HG03378 (cell line): ENCODE measurements at regions not wholly inside any gene's neighbourhood (a gene's known extent, or its start where the extent isn't known, plus 50 kb on each side); places are given as distances from the start of the nearest gene placed in this dataset.

ENCODE experiments used
- ATAC-seq: cut with Tn5 transposase; IDR thresholded peaks from one replicate; pipeline ENCODE4 v1.9.1; 2021; ENCODE audit warnings: mild to moderate bottlenecking, moderate library complexity; ENCODE audit not compliant: unreplicated experiment

DNA sequence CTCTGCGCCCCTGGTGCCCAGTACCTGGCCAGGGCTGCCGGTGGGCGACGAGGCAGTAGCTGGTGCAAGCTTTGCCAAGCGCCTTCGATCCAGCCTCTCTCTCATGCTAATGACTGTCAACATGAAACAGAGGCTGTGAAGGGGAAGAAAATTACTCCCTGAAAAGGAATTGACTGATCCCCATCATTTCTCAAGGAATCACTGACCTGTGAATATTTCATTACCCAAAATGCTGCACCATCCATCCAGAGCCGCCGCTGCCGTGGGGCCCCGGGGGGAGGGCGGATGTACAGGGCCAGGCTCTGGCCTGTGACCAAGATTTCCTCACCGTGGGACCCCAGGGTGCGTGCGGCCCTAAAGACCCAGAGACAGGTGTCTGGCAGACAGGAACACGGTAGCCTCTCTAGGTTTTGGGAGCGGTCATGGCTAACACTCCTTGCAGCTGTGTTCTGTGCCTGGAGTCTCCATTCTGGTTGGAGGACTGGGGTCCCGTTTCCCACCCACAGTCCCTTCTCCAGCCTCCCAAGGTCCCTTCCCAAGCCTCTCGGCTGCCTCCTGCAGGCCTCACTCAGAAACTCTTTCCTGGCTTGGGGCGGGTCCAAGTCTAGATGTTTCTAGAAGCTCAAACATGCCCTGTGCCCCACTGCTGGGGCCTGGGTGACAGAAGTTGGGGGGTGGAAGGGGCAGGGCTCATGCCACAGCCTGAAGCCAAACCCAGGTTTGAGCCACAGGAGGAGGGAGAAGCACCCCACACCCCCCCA, 73.3 kb downstream of the ENGASE start:
- no peak for ATAC-seq

DNA sequence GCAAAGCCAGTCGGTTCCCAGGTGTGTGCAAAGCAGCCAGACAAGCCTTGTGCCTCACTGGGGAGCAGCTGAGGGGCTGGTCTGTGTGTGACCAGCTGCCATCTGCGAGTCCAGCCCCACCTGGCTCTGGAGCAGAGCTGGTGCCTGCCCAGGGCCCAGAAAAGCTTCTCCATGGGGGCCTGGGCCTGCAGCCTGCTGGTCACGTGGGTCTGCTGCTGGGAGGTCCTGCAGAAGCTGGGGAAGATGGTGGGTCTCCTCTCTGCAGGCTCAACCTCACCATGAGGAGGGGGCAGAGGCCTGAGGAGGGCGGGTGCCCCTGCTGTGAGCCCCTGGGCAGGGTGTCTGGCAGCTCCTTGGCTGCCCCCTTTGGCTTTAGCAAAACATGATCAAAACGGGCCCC, 71.9 kb downstream of the ENGASE start:
- no peak for ATAC-seq

DNA sequence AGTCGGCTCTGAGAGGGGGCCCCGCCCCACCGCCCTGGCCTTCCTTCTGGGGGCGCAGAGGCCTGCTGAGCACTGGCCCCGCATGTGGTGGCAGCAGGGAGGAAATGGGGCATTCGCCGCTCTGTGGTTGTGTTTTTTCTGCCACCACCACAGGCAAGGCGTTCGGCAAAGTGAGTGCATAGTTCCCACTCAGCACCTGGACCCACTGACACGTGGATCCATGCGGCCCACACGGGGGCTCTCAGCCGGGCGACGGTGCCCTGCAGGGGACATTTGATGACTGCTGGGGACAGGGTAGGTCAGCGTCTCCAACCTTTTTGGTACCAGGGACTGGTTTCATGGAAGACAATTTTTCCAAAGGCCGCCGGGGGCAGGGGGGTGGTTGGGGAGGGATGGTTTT, 70.9 kb downstream of the ENGASE start:
- no peak for ATAC-seq

DNA sequence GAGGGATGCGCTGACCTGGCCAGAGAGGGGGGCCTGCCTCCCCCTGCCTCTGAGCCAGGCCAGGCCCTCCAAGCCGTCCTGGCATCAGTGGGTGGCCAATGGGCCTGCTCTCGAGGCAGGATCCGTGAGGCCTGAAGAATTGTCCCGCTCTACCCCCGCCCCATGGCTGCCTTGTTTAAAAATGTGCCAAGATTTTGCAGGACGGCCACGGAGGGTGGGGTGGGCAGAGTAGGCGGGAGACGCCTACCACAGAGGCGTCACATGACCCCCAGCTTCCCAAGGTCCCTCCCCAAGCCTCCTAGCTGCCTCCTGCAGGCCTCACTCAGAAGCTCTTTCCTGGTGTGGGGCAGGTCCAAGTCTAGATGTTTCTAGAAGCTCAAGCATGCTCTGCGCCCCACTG, 69.5 kb downstream of the ENGASE start:
- no peak for ATAC-seq

DNA sequence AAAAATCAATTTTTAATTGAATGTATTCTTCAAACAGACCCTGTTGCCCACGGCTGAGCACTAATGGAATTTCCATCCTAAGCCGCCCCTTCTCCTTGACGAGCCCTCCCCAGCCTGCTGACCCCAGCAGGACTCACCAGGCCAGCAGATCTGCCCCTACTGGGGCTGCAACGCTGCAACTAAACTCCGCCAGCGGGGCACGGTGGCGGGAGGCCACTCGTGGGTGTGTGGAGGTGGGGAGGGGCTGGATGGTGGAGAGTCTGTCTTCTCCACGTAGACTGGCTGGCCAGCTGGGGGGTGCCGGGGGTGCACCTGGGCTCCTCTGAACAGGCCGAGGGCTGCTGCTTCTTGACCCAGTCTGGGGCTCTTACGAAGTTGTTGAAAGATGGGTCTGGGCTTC, 67.8 kb downstream of the ENGASE start:
- no peak for ATAC-seq

DNA sequence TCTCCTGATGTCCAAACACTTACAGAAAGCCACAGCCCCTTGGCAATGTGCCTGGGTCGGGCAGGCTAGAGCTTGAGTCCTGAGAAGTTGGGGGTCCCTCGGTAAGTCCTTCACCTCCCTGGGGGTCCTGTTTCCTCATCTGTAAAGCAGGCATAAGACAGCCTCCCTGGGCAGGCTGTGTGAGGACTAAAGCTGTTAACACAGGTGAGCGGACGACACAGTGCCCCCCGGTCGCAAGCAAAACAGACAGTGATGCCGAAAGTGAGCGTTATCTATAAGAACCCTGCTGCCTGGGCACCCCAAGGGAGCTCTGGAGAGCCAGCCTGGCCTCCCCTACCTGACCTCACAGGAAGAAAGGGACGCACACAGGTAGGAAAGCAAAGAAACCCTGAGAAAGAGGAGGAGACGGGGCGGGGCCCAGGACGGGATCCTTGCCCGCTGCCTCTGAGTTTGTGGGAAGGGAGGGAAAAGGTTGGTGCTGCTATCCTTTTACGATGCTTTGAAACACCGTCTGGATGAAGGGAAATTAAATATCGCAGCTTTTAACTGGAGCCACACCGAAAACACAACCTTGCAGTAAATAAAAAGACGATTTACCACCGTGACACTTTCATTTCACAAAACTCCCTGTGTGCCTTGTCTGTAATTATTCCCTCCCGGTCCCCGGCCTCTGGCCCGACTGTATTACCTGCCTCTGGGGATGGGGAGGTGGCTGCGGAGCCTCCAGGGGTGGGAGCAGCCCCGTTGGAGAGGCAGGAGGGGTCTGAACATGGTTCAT, 67.1 kb downstream of the ENGASE start:
- ATAC-seq, result no peak

DNA sequence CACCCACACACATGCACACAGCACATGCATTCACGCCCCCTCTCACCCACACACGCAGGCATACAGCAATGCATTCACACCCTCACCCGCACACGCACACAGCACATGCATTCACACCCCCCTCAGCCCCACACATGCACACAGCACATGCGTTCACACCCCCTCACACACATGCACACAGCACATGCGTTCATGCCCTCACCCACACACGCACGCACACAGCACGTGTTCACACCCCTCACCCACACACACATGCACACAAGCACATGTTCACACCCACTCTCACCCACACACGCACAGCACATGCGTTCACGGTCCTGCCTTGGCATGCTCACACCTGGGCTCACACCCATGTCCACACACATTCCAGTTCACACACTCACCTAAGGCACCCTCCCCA, 64.2 kb downstream of the ENGASE start:
- no peak for ATAC-seq

DNA sequence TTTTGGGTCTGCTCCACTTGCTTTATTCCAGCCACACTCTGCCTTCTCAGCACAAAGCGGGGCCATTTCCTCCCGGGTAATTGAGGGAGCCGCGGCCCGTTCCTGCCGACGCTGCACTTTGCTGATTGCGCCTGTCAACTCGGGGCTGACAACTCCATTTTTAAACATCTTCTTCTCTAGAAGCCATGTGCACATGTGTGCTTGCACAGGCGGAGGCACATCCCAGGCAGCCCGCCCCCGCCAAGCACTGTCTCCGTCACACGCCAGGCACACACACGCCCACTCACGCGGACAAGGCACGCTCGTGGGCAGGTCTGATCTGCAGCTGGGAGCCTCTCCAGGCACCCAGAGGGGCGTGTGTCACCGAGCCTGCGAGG, 63.2 kb downstream of the ENGASE start:
- ATAC-seq, result no peak

DNA sequence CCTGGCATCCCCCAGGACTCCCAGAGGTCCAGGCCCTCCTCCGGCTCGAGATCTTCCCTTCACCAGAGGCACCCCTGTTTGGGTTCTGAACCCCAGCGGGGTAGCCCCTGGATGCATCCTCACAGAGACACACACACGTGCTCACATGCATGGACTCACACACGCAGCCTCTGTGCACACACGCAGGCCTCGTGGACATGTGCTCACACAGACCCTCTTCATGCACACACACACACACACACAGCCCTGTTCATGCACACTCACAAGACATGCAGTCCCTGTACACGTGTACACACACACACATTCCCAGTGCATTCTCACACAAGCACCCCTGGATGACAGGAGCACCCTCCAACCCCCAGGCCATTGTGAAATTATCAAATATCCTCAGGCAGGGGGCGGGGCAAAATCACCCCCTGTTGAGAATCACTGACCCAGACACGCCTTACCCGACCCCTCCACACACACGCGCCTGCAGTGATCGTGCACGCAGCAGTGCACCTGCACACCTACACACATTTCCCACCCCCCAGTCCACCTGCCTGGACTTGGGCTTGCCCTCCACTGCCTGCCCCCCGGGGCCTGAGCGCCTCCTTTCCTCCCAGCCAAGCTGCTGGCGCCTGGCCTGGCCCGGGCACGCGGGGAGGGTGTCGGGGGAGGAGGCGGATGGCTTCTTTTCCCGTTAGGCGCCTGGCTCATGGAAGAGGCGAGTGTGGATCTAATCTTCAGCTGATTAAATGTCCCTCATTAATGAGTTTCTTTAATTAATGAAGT, 62.6 kb downstream of the ENGASE start:
- no peak for ATAC-seq

DNA sequence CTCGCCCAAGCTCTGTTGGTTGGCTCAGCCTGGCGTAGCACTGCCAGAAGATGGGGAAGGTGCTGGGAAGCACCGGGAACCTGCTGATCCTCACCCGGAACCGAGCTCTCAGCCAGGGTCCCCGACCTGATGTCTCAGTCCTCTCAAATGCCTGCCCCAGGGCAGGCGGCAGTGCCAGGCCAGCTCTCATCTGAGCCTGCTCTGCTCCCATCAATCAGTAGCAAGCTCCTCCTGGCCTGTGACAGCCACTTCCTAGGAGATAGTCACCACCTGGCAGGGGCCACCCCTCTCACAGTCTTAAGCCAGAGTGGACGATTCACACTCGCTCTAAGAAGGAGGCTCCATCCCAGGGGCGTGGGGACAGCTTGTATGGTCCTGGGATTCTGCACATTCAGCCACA, 62.0 kb downstream of the ENGASE start:
- ATAC-seq, result no peak
